Ureter (tissue), 1 donor: ENCODE measurements at regions not wholly inside any gene's neighbourhood (a gene's known extent, or its start where the extent isn't known, plus 50 kb on each side); places are given as distances from the start of the nearest gene placed in this dataset.
"Not testable (repeated sequence)": the region's sequence is repeated elsewhere in the genome, so short reads cannot be mapped to it uniquely, and the experiment has no call there.

Source experiments
- DNase-seq: peaks from one replicate; pipeline ENCODE4 v3.0.0-alpha.2; 2020; ENCODE audit warnings: low spot score
- donor health status: DM: yes; HTN: yes; CAD: no.

DNA sequence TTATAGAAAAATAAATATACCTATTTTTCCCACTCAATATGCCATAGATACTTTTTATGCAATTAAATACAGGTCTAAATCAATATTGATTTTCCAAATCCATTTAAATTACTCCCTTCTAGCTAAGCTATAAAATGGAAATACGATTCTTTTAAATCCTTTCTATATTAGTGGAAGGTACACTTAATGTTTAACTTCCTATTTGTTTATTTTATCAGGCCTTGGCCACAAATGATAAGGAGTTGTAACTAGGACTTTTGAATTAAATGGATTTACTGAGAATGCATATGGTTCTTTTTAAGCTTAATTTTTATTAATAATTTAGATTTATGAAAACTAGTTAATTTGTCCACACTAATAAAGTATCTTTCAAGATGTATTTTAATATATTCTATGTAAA lies 517.0 kb upstream of the CHD1 start:
- no peak for DNase-seq

DNA sequence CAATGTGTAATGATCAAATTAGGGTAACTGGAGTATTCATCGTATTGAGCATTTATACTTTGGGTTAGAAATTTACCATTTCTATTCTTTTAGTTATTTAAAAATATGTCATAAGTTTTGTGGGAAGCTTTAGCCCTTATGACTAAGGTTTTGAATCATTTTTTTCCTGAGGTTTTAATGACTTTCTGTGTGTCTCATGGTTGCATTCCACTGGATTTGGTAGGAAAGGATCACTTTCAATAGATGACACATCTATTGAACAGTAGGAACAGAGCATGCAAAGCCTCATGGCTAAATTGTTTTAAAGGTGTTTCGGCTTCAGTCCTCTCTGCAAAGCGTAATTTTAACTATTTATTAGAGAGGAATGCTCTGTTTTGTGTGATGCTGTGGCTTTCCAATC lies 512.4 kb upstream of the CHD1 start:
- DNase-seq = no peak

DNA sequence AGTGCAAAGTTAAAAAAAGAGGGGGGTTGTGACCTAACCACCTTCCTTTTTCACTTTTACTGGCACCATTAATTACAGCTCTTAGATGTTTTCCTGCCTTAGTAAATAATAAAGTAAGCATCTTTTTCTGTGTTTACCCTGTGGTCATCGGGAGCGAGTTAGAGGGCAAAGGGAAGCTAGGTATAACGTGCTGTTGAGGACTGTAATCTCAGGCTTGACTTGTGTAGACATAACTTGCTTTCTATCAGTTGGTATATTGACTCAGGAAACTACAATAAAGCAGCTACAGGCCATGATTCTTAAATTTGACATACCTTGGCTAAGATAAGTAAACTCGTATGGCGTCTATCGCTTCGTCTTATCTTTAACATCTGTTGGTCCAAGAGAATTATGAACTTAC lies 509.8 kb upstream of the CHD1 start:
- no peak for DNase-seq

- no peak for DNase-seq
Measured at GRCh38 chr5:99437986-99438385, 509.2 kb upstream of the CHD1 start.

DNA sequence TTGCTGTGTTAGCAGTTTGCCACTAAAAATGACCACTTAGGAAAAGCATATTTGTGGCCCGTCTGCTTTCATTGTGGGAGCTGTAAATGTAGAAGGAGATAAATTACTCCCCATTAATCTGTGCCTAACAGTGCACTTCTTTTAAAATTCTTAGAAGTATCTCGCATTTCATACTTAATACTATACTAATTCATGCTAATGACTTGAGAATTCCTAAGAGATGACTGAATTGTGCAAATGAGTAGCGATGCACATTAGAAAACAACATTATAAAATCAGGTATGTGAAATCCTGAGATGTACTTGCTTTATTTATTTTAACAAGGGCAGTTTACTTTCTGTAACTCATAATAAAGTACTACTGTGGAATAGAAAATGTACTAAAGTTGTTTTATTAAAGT lies 494.6 kb upstream of the CHD1 start:
- DNase-seq = not testable (repeated sequence)

DNA sequence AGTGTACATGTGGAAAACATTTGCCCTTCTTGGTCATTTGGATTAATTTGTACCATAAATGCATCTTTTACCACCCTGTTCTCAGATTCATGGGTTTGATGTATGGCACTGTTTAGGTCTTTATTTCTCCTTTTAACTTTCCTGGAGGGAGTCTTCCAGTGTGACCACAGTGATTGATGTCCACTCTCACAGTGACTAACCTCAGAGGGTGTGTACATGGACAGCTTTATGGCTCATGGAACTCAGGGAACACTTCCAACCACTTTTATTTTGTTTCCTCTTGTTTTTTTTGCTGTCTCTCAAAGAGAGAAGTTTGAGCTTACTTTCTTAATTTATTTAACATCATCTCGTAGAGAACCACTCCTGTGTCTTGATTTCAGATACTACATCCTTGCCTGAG lies 489.8 kb upstream of the CHD1 start:
- not testable (repeated sequence) for DNase-seq

- DNase-seq = not testable (repeated sequence)
Measured at GRCh38 chr5:99410386-99410785, 481.6 kb upstream of the CHD1 start.

DNA sequence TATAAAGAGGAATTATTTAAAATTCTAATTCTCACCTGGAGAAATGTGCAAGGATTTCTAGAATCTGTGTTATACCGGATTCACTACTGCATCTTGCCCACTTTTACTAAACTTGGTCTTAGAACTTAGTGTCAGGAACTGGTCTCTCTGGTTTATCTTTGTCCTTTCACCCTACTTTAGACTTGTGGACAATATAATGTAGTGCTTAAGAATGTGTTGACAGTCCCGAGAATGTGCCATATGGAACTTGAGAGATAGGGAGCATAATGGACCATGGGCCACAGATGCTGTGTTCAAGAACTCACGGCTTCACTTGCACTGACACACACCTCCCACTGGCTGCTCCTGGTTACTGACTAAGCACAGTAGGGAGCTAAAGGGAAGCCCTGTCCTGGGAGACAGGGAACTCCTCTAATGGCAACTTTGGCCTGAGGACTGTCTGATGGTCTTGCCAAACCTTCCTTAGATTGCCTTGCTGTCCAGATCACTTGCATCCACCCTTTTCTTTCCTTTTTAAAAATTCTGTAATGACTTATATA lies 476.0 kb upstream of the CHD1 start:
- not testable (repeated sequence) for DNase-seq

DNA sequence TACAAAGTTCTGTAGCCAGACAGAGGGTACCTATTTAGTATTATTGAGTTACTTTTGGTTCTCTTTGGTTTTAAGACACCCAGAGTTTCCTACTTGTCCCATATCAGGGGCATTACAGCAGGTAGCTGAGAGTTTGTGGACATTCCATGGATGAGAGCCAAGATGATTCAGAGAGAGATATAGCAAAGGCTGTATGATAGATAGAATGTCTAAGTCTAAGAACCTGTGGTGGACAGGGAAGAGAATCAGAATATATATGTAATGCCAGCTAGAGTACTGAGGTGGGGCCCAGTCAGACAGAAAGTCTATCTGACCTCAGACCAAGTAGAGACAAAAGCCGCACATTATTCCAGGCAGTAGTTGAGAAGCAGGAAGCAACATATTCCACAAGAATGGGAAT lies 471.8 kb upstream of the CHD1 start:
- not testable (repeated sequence) for DNase-seq

- DNase-seq = no peak
Measured at GRCh38 chr5:99398976-99399375, 470.2 kb upstream of the CHD1 start.

- DNase-seq = no peak
Measured at GRCh38 chr5:99386406-99387077, 457.7 kb upstream of the CHD1 start.

DNA sequence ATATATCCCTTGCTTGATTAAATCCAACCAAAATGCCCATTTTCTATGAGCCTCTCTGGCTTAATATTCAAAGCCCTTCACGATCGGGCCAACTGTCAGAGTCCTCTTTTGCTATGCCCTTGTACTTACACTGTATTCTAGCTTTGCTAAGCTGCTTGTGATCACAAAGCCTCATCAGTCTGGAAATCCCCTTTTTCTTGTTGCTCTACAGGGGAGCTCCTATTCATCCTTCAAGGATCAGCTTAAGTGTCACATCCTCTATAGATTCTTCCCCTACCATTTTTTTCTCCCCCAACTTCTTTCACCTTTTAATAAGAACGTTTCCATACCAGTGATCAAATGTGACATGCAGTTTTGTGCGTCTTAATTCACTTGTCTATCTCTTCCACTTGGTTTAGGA lies 450.4 kb upstream of the CHD1 start:
- no peak for DNase-seq

GRCh38 chr5:99378443-99378842 lies 449.6 kb upstream of the CHD1 start:
- no peak for DNase-seq

GRCh38 chr5:99369797-99370593 lies 441.2 kb upstream of the CHD1 start:
- no peak for DNase-seq

DNA sequence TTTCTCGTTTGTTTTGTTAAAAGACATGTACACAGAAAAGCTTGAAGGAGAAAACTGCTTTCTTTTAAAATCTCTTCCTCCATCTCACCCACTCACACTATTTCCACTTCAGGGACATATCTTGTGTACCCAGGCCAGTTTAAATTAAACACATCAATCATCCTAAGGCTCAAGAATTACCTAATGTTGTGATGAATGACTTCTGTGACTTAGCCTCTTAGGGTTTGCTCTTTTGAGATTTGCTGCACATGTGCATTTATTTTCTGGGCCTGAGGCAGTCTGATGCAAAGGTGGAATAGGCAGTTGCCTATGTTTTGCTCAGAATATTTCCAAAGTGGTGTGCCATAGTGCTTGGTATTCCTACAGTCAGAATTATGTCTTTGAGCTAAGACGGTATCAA lies 439.9 kb upstream of the CHD1 start:
- no peak for DNase-seq

- DNase-seq = no peak
Measured at GRCh38 chr5:99355881-99356280, 427.1 kb upstream of the CHD1 start.

- DNase-seq = no peak
Measured at GRCh38 chr5:99349787-99350186, 421.0 kb upstream of the CHD1 start.

- DNase-seq = no peak
Measured at GRCh38 chr5:99348597-99348996, 419.8 kb upstream of the CHD1 start.

GRCh38 chr5:99339758-99340157 lies 411.0 kb upstream of the CHD1 start:
- not testable (repeated sequence) for DNase-seq

GRCh38 chr5:99334936-99335335 lies 406.1 kb upstream of the CHD1 start:
- DNase-seq = no peak

- no peak for DNase-seq
Measured at GRCh38 chr5:99331061-99331460, 402.3 kb upstream of the CHD1 start.

DNA sequence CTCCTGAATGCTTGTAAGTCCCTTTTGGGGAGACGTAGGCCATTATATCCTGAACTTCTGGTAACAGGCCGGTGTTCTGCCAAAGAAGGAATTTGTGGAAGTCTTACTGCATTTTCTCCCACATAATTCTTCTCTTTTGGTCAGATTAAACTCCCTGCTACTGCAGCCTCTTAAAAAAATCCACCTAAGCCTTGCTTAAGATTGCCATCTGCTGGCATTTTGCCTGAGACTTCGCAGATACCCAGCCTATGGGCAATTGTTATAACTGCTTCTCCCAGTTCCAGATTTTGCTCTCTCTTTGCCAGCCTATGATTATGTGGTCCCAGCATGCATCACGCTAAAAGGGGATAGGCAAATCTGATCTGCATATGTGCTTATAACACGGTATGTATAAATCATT lies 391.6 kb upstream of the CHD1 start:
- DNase-seq = no peak

GRCh38 chr5:99317136-99317535 lies 388.3 kb upstream of the CHD1 start:
- DNase-seq = no peak
